ENCODE measurements at regions not wholly inside any gene's neighbourhood (a gene's known extent, or its start where the extent isn't known, plus 50 kb on each side); places are given as distances from the start of the nearest gene placed in this dataset.
"Not testable (repeated sequence)": the region's sequence is repeated elsewhere in the genome, so short reads cannot be mapped to it uniquely, and the experiment has no call there.

GRCh38 chr5:25241981-25242380 lies 597.2 kb upstream of the CDH10 start:
- Histone ChIP-seq H3K4me1 (ENCODE audit: control insufficient read depth in 1 of 2, extremely low read depth in 1 of 2, insufficient read depth in 2 of 2, low read length in 2 of 2) (no peaks in the 10 kb centered on the region), H3K27me3 (replicated peaks in 1 of 2; ENCODE audit: control insufficient read depth in 2 of 2, extremely low read depth in 1 of 2, insufficient read depth in 2 of 2, low read length in 1 of 2) (no peaks in the 10 kb centered on the region), H3K36me3 (ENCODE audit: control insufficient read depth in 2 of 2, extremely low read depth in 1 of 2, insufficient read depth in 1 of 2, low read length in 1 of 2) (no peaks in the 10 kb centered on the region), H3K27ac (ENCODE audit: low read length) (no peak overlapping the region), H3K9me3 (no peaks in the 10 kb centered on the region), H3K4me3 (ENCODE audit: control insufficient read depth in 1 of 2, extremely low read depth in 1 of 2, low read length in 1 of 2) (no peak overlapping the region)
- ChIA-PET POLR2A (no interaction called here), CTCF (no interaction called here)
- Mint-ChIP-seq H3K4me3 (no peak overlapping the region), H3K27me3 (no peaks in the 10 kb centered on the region), H3K9me3 (peaks cover 21 to 34% (median 23%) of the 10 kb centered on the region in 3 donors), H3K27ac (no peak overlapping the region), H3K4me1 (no peaks in the 10 kb centered on the region), H3K36me3 (no peaks in the 10 kb centered on the region)
- DNase-seq (no peak), ATAC-seq (replicated peaks in 1 of 4) (no peak)
- WGBS (ENCODE audit: insufficient coverage) = 43% methylated on average over 1 of the region's 4 CpGs

GRCh38 chr5:25238720-25239119 lies 593.9 kb upstream of the CDH10 start:
- CTCF ChIA-PET; ATAC-seq (replicated peaks in 1 of 4); POLR2A ChIA-PET; H3K9me3 ChIP-seq; H3K4me1 Mint-ChIP-seq; H3K27ac Mint-ChIP-seq; H3K27ac ChIP-seq (ENCODE audit: low read length); H3K4me3 Mint-ChIP-seq; DNase-seq; H3K4me1 ChIP-seq (ENCODE audit: control insufficient read depth in 1 of 2, extremely low read depth in 1 of 2, insufficient read depth in 2 of 2, low read length in 2 of 2); H3K27me3 Mint-ChIP-seq; H3K27me3 ChIP-seq (replicated peaks in 1 of 2; ENCODE audit: control insufficient read depth in 2 of 2, extremely low read depth in 1 of 2, insufficient read depth in 2 of 2, low read length in 1 of 2); H3K4me3 ChIP-seq (ENCODE audit: control insufficient read depth in 1 of 2, extremely low read depth in 1 of 2, low read length in 1 of 2); H3K36me3 ChIP-seq (ENCODE audit: control insufficient read depth in 2 of 2, extremely low read depth in 1 of 2, insufficient read depth in 1 of 2, low read length in 1 of 2); H3K36me3 Mint-ChIP-seq: not testable (repeated sequence)
- no CpG with 5 or more reads among the region's 4 CpGs for WGBS (ENCODE audit: insufficient coverage)
- peaks cover 19 to 43% (median 21%) of the 10 kb centered on the region in 3 donors for H3K9me3 Mint-ChIP-seq

GRCh38 chr5:25224316-25224982 lies 579.7 kb upstream of the CDH10 start:
- no peak overlapping the region for H3K27ac ChIP-seq (ENCODE audit: low read length)
- H3K36me3 ChIP-seq (ENCODE audit: control insufficient read depth in 2 of 2, extremely low read depth in 1 of 2, insufficient read depth in 1 of 2, low read length in 1 of 2) = no peaks in the 10 kb centered on the region
- no peak overlapping the region for H3K4me3 Mint-ChIP-seq
- ChIA-PET POLR2A (no interaction called here), CTCF (no interaction called here)
- no peaks in the 10 kb centered on the region for H3K27me3 Mint-ChIP-seq
- no peaks in the 10 kb centered on the region for H3K4me1 Mint-ChIP-seq
- H3K36me3 Mint-ChIP-seq = no peaks in the 10 kb centered on the region
- H3K9me3 Mint-ChIP-seq = peaks cover 6 to 8% (median 6%) of the 10 kb centered on the region in 3 donors
- H3K4me3 ChIP-seq (ENCODE audit: control insufficient read depth in 1 of 2, extremely low read depth in 1 of 2, low read length in 1 of 2) = no peak overlapping the region
- peaks cover 4% of the 10 kb centered on the region for H3K9me3 ChIP-seq
- ATAC-seq (replicated peaks in 1 of 4) (no peak), DNase-seq (no peak)
- no peak overlapping the region for H3K27ac Mint-ChIP-seq
- H3K4me1 ChIP-seq (ENCODE audit: control insufficient read depth in 1 of 2, extremely low read depth in 1 of 2, insufficient read depth in 2 of 2, low read length in 2 of 2) = no peaks in the 10 kb centered on the region
- H3K27me3 ChIP-seq (replicated peaks in 1 of 2; ENCODE audit: control insufficient read depth in 2 of 2, extremely low read depth in 1 of 2, insufficient read depth in 2 of 2, low read length in 1 of 2) = no peaks in the 10 kb centered on the region
- WGBS (ENCODE audit: insufficient coverage) = 68% methylated on average over 8 of the region's 10 CpGs

- H3K4me1 ChIP-seq (ENCODE audit: control insufficient read depth in 1 of 2, extremely low read depth in 1 of 2, insufficient read depth in 2 of 2, low read length in 2 of 2); H3K27ac ChIP-seq (ENCODE audit: low read length); H3K36me3 ChIP-seq (ENCODE audit: control insufficient read depth in 2 of 2, extremely low read depth in 1 of 2, insufficient read depth in 1 of 2, low read length in 1 of 2); H3K27ac Mint-ChIP-seq; H3K4me1 Mint-ChIP-seq; H3K4me3 Mint-ChIP-seq; ATAC-seq (replicated peaks in 1 of 4); H3K36me3 Mint-ChIP-seq; DNase-seq; H3K9me3 ChIP-seq; H3K27me3 Mint-ChIP-seq; H3K4me3 ChIP-seq (ENCODE audit: control insufficient read depth in 1 of 2, extremely low read depth in 1 of 2, low read length in 1 of 2); CTCF ChIA-PET; POLR2A ChIA-PET; H3K27me3 ChIP-seq (replicated peaks in 1 of 2; ENCODE audit: control insufficient read depth in 2 of 2, extremely low read depth in 1 of 2, insufficient read depth in 2 of 2, low read length in 1 of 2): not testable (repeated sequence)
- H3K9me3 Mint-ChIP-seq = peaks cover 11 to 23% (median 12%) of the 10 kb centered on the region in 3 donors
- 93% methylated on average over 21 of the region's 23 CpGs for WGBS (ENCODE audit: insufficient coverage)
Measured at GRCh38 chr5:25199902-25200301, 555.1 kb upstream of the CDH10 start.

GRCh38 chr5:25190521-25191000 lies 545.8 kb upstream of the CDH10 start:
- H3K36me3 ChIP-seq (ENCODE audit: control insufficient read depth in 2 of 2, extremely low read depth in 1 of 2, insufficient read depth in 1 of 2, low read length in 1 of 2) = no peaks in the 10 kb centered on the region
- ChIA-PET CTCF (no interaction called here), POLR2A (no interaction called here)
- WGBS (ENCODE audit: insufficient coverage) = 97% methylated on average over 31 of the region's 55 CpGs
- no peak overlapping the region for H3K4me3 Mint-ChIP-seq
- no peak overlapping the region for H3K27ac Mint-ChIP-seq
- H3K27me3 Mint-ChIP-seq = no peaks in the 10 kb centered on the region
- no peak overlapping the region for H3K4me3 ChIP-seq (ENCODE audit: control insufficient read depth in 1 of 2, extremely low read depth in 1 of 2, low read length in 1 of 2)
- H3K4me1 Mint-ChIP-seq = no peaks in the 10 kb centered on the region
- no peaks in the 10 kb centered on the region for H3K4me1 ChIP-seq (ENCODE audit: control insufficient read depth in 1 of 2, extremely low read depth in 1 of 2, insufficient read depth in 2 of 2, low read length in 2 of 2)
- H3K27ac ChIP-seq (ENCODE audit: low read length) = no peak overlapping the region
- no peaks in the 10 kb centered on the region for H3K27me3 ChIP-seq (replicated peaks in 1 of 2; ENCODE audit: control insufficient read depth in 2 of 2, extremely low read depth in 1 of 2, insufficient read depth in 2 of 2, low read length in 1 of 2)
- H3K9me3 ChIP-seq = peaks cover 3% of the 10 kb centered on the region
- no peak for ATAC-seq (replicated peaks in 1 of 4)
- no peaks in the 10 kb centered on the region for H3K36me3 Mint-ChIP-seq
- no peak for DNase-seq
- peaks cover 3 to 28% (median 19%) of the 10 kb centered on the region in 3 donors for H3K9me3 Mint-ChIP-seq

- H3K27ac Mint-ChIP-seq = no peak overlapping the region
- ChIA-PET POLR2A (no interaction called here), CTCF (no interaction called here)
- H3K4me3 Mint-ChIP-seq = no peak overlapping the region
- DNase-seq (no peak), ATAC-seq (replicated peaks in 1 of 4) (no peak)
- peaks cover 16 to 45% (median 42%) of the 10 kb centered on the region in 3 donors for H3K9me3 Mint-ChIP-seq
- no peak overlapping the region for H3K27ac ChIP-seq (ENCODE audit: low read length)
- no peaks in the 10 kb centered on the region for H3K9me3 ChIP-seq
- H3K36me3 Mint-ChIP-seq = no peaks in the 10 kb centered on the region
- H3K4me1 Mint-ChIP-seq = no peaks in the 10 kb centered on the region
- no peaks in the 10 kb centered on the region for H3K4me1 ChIP-seq (ENCODE audit: control insufficient read depth in 1 of 2, extremely low read depth in 1 of 2, insufficient read depth in 2 of 2, low read length in 2 of 2)
- 91% methylated on average over 5 of the region's 5 CpGs for WGBS (ENCODE audit: insufficient coverage)
- no peak overlapping the region for H3K4me3 ChIP-seq (ENCODE audit: control insufficient read depth in 1 of 2, extremely low read depth in 1 of 2, low read length in 1 of 2)
- H3K36me3 ChIP-seq (ENCODE audit: control insufficient read depth in 2 of 2, extremely low read depth in 1 of 2, insufficient read depth in 1 of 2, low read length in 1 of 2) = no peaks in the 10 kb centered on the region
- no peaks in the 10 kb centered on the region for H3K27me3 ChIP-seq (replicated peaks in 1 of 2; ENCODE audit: control insufficient read depth in 2 of 2, extremely low read depth in 1 of 2, insufficient read depth in 2 of 2, low read length in 1 of 2)
- H3K27me3 Mint-ChIP-seq = no peaks in the 10 kb centered on the region
Measured at GRCh38 chr5:25181249-25181648, 536.5 kb upstream of the CDH10 start.

GRCh38 chr5:25162616-25163015 lies 517.8 kb upstream of the CDH10 start:
- H3K4me1 ChIP-seq (ENCODE audit: control insufficient read depth in 1 of 2, extremely low read depth in 1 of 2, insufficient read depth in 2 of 2, low read length in 2 of 2); H3K27me3 ChIP-seq (replicated peaks in 1 of 2; ENCODE audit: control insufficient read depth in 2 of 2, extremely low read depth in 1 of 2, insufficient read depth in 2 of 2, low read length in 1 of 2); H3K27me3 Mint-ChIP-seq; CTCF ChIA-PET; H3K27ac Mint-ChIP-seq; H3K36me3 Mint-ChIP-seq; POLR2A ChIA-PET; H3K4me3 Mint-ChIP-seq; H3K4me1 Mint-ChIP-seq; ATAC-seq (replicated peaks in 1 of 4); H3K4me3 ChIP-seq (ENCODE audit: control insufficient read depth in 1 of 2, extremely low read depth in 1 of 2, low read length in 1 of 2); H3K9me3 ChIP-seq; H3K27ac ChIP-seq (ENCODE audit: low read length); DNase-seq; H3K36me3 ChIP-seq (ENCODE audit: control insufficient read depth in 2 of 2, extremely low read depth in 1 of 2, insufficient read depth in 1 of 2, low read length in 1 of 2): not testable (repeated sequence)
- WGBS (ENCODE audit: insufficient coverage) = no CpG with 5 or more reads among the region's 1 CpG
- peaks cover 16 to 29% (median 17%) of the 10 kb centered on the region in 3 donors for H3K9me3 Mint-ChIP-seq
